H9 (cell line): ENCODE measurements at regions not wholly inside any gene's neighbourhood (a gene's known extent, or its start where the extent isn't known, plus 50 kb on each side); places are given as distances from the start of the nearest gene placed in this dataset.
A peak's percentile ranks its signal among the peaks of the same experiment; 100 is the strongest.

Experiments used
- DNase-seq: peaks from one replicate; pipeline ENCODE4 v3.0.0-alpha.2; 2017
- H2AFZ ChIP-seq: one replicate; pipeline ENCODE4 v1.6.1; 2013; ENCODE audit warnings: mild to moderate bottlenecking, low read length, control low read depth, moderate library complexity
- H2AK5ac ChIP-seq: 2 replicates; pipeline ENCODE4 v1.6.1; 2013; ENCODE audit warnings: low read length, control low read depth, mixed read lengths; ENCODE audit not compliant: insufficient read length
- H2BK120ac ChIP-seq: one replicate; pipeline ENCODE4 v1.6.1; 2013; ENCODE audit warnings: low read depth, mild to moderate bottlenecking, low read length, control low read depth, inconsistent platforms; ENCODE audit not compliant: poor library complexity, severe bottlenecking
- H2BK12ac ChIP-seq: 2 replicates; pipeline ENCODE4 v1.6.1; 2013; ENCODE audit warnings: low read length, control low read depth, mixed read lengths, low read depth; ENCODE audit not compliant: insufficient read length
- H2BK15ac ChIP-seq: 2 replicates; pipeline ENCODE4 v1.6.1; 2013; ENCODE audit warnings: low read depth, low read length, control low read depth
- H2BK20ac ChIP-seq: one replicate; pipeline ENCODE4 v1.6.1; 2013; ENCODE audit warnings: low read depth, mild to moderate bottlenecking, low read length, control low read depth, inconsistent platforms; ENCODE audit not compliant: poor library complexity, severe bottlenecking
- H2BK5ac ChIP-seq: 2 replicates; pipeline ENCODE4 v1.6.1; 2013; ENCODE audit warnings: low read length, control low read depth, mixed read lengths; ENCODE audit not compliant: insufficient read length
- H3K14ac ChIP-seq: 2 replicates; pipeline ENCODE4 v1.6.1; 2013; ENCODE audit warnings: low read length, control low read depth; ENCODE audit not compliant: insufficient read depth
- H3K18ac ChIP-seq: 2 replicates; pipeline ENCODE4 v1.6.1; 2013; ENCODE audit warnings: low read depth, mild to moderate bottlenecking, mixed read lengths, low read length, control low read depth; ENCODE audit not compliant: insufficient read length
- H3K23ac ChIP-seq: 2 replicates; pipeline ENCODE4 v1.6.1; 2013; ENCODE audit warnings: low read length, control low read depth, mixed read lengths, low read depth; ENCODE audit not compliant: insufficient read length
- H3K23me2 ChIP-seq: 2 replicates; pipeline ENCODE4 v1.6.1; 2013; ENCODE audit warnings: low read depth, mild to moderate bottlenecking, mixed read lengths, low read length, control low read depth; ENCODE audit not compliant: insufficient read length, poor library complexity, severe bottlenecking
- H3K27ac ChIP-seq: 2 replicates; pipeline ENCODE4 v1.5.1; 2013; ENCODE audit warnings: low read length, control low read depth, mixed read lengths, low read depth; ENCODE audit not compliant: insufficient read length
- H3K27me3 ChIP-seq: 2 replicates; pipeline ENCODE4 v1.6.1; 2013; ENCODE audit warnings: low read length, control low read depth, inconsistent platforms; ENCODE audit not compliant: insufficient read depth
- H3K4ac ChIP-seq: 2 replicates; pipeline ENCODE4 v1.6.1; 2013; ENCODE audit warnings: low read depth, mild to moderate bottlenecking, control low read depth, inconsistent platforms, low read length, moderate library complexity
- H3K4me1 ChIP-seq: 2 replicates; pipeline ENCODE4 v1.6.1; 2013; ENCODE audit warnings: low read length, control low read depth, inconsistent platforms; ENCODE audit not compliant: insufficient read depth
- H3K4me2 ChIP-seq: 2 replicates; pipeline ENCODE4 v1.6.1; 2013; ENCODE audit warnings: low read length, control low read depth, mixed read lengths; ENCODE audit not compliant: insufficient read length, insufficient read depth
- H3K56ac ChIP-seq: 2 replicates; pipeline ENCODE4 v1.6.1; 2013; ENCODE audit warnings: low read depth, mild to moderate bottlenecking, mixed read lengths, low read length, control low read depth; ENCODE audit not compliant: insufficient read length
- H3K79me1 ChIP-seq: 2 replicates; pipeline ENCODE4 v1.6.1; 2013; ENCODE audit warnings: low read depth, mild to moderate bottlenecking, moderate library complexity, low read length, control low read depth, inconsistent platforms; ENCODE audit not compliant: insufficient read depth, poor library complexity, severe bottlenecking
- H3K79me2 ChIP-seq: 2 replicates; pipeline ENCODE4 v1.6.1; 2013; ENCODE audit warnings: low read length, control low read depth, inconsistent platforms; ENCODE audit not compliant: insufficient read depth
- H3K9ac ChIP-seq: 2 replicates; pipeline ENCODE4 v1.6.1; 2013; ENCODE audit warnings: low read length, control low read depth, mixed read lengths; ENCODE audit not compliant: insufficient read length; ENCODE audit errors: extremely low read depth
- H3K9me3 ChIP-seq: one replicate; pipeline ENCODE4 v1.6.1; 2013; ENCODE audit warnings: low read depth, low read length, inconsistent platforms; ENCODE audit not compliant: control insufficient read depth
- H3T11ph ChIP-seq: one replicate; pipeline ENCODE4 v1.6.1; 2013; ENCODE audit warnings: mild to moderate bottlenecking, low read length, control low read depth, inconsistent platforms
- H4K20me1 ChIP-seq: one replicate; pipeline ENCODE4 v1.6.1; 2013; ENCODE audit not compliant: control insufficient read depth, insufficient read length, insufficient read depth
- H4K5ac ChIP-seq: 2 replicates; pipeline ENCODE4 v1.6.1; 2013; ENCODE audit warnings: low read depth, mild to moderate bottlenecking, mixed read lengths, low read length, control low read depth; ENCODE audit not compliant: insufficient read length
- H4K8ac ChIP-seq: replicated peaks from 2 replicates; pipeline ENCODE4 v1.6.1; 2013; ENCODE audit warnings: low read length, control low read depth, mixed read lengths, low read depth; ENCODE audit not compliant: insufficient read length
- H4K91ac ChIP-seq: 2 replicates; pipeline ENCODE4 v1.6.1; 2013; ENCODE audit warnings: low read depth, mild to moderate bottlenecking, moderate library complexity, mixed read lengths, low read length, control low read depth; ENCODE audit not compliant: insufficient read length
- H3K27ac Mint-ChIP-seq, 3 experiments: 2 replicates in 2 of 3; 3 replicates in 1 of 3; pipeline ENCODE4 v1.8.0; 2020 to 2021; ENCODE audit warnings: mixed read lengths in 3 of 3, mild to moderate bottlenecking in 1 of 3, moderate library complexity in 1 of 3
- H3K27me3 Mint-ChIP-seq: 2 replicates; pipeline ENCODE4 v1.8.0; 2021; ENCODE audit warnings: low read depth, mild to moderate bottlenecking, moderate library complexity, mixed read lengths
- H3K36me3 Mint-ChIP-seq, 3 experiments: 2 replicates in 2 of 3; 3 replicates in 1 of 3; pipeline ENCODE4 v1.8.0; 2020 to 2021; ENCODE audit warnings: low read depth in 3 of 3, mixed read lengths in 3 of 3; ENCODE audit not compliant: insufficient read depth in 1 of 3
- H3K4me1 Mint-ChIP-seq, 2 experiments: 2 replicates each; pipeline ENCODE4 v1.8.0; 2020; ENCODE audit warnings: mixed read lengths in 2 of 2
- H3K4me3 Mint-ChIP-seq, 2 experiments: 2 replicates in 1 of 2; 3 replicates in 1 of 2; pipeline ENCODE4 v1.8.0; 2020 to 2021; ENCODE audit warnings: mild to moderate bottlenecking in 2 of 2, mixed read lengths in 2 of 2, moderate library complexity in 1 of 2
- H3K9me3 Mint-ChIP-seq, 2 experiments: 2 replicates in 1 of 2; 3 replicates in 1 of 2; pipeline ENCODE4 v1.8.0; 2020; ENCODE audit warnings: mild to moderate bottlenecking in 2 of 2, mixed read lengths in 2 of 2, moderate library complexity in 1 of 2
- WGBS: extraction: QIAGEN DNeasy Blood & Tissue Kit; methylation state at CpG from one replicate; pipeline ENCODE4 v1.1.7; 2013; ENCODE audit warnings: missing lambda C conversion rate, low lambda C conversion rate, mixed read lengths; ENCODE audit not compliant: insufficient read length; ENCODE audit errors: extremely low coverage; 5-methylcytosine and 5-hydroxymethylcytosine counted together
- TF ChIP-seq, protein P1 (sequence below): fragments of 200-600 bp; sonication (generic); conservative IDR thresholded peaks from 3 replicates; pipeline ENCODE4 v1.8.0; 2021; ENCODE audit warnings: antibody characterized with exemption, mild to moderate bottlenecking

DNA sequence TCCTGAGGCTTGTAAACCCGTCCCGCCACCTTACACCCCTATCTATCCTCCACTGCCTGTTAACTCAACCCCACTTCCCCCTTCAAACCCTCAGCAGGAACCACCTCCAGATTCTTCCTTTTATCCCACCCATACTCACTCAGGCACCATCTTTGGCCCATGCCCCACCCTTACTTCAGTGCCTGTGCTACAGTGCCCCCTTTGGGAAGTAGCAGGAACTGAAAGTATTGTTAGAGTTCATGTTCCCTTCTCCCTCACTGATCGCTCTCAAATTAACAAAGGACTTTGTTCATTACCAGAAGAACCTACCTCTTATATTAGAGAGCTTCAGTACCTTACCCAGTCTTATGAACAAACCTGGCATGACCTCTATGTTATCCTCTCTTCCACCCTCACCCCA lies 92.2 kb upstream of the MOCS2 start:
- no peak overlapping the region for H3K27ac Mint-ChIP-seq
- H3K4me2 ChIP-seq = no peak overlapping the region
- H3K36me3 Mint-ChIP-seq = no peaks in the 10 kb centered on the region
- H3K27me3 ChIP-seq = no peaks in the 10 kb centered on the region
- H3K9me3 ChIP-seq = no peaks in the 10 kb centered on the region
- H2AK5ac ChIP-seq = no peak overlapping the region
- no peaks in the 10 kb centered on the region for H3K23me2 ChIP-seq
- H4K5ac ChIP-seq = no peak overlapping the region
- no peak overlapping the region for H3K27ac ChIP-seq
- no peaks in the 10 kb centered on the region for H3K4me1 Mint-ChIP-seq
- no peak overlapping the region for H2BK5ac ChIP-seq
- H4K8ac ChIP-seq = no peak overlapping the region
- H3K4ac ChIP-seq = no peak overlapping the region
- H2BK15ac ChIP-seq = no peak overlapping the region
- no peak overlapping the region for H3K18ac ChIP-seq
- no peak overlapping the region for H2BK12ac ChIP-seq
- no peak overlapping the region for H2AFZ ChIP-seq
- no peak overlapping the region for H4K91ac ChIP-seq
- no peak overlapping the region for H3K9ac ChIP-seq
- H3K9me3 Mint-ChIP-seq = peaks cover 2 to 4% of the 10 kb centered on the region in 2 experiments; a peak in 2 of 5 replicates
- no peak for DNase-seq
- H2BK120ac ChIP-seq = no peak overlapping the region
- no peaks in the 10 kb centered on the region for H3K27me3 Mint-ChIP-seq
- H3K14ac ChIP-seq = no peak overlapping the region
- no peaks in the 10 kb centered on the region for H4K20me1 ChIP-seq
- no peak overlapping the region for H3T11ph ChIP-seq
- H3K79me2 ChIP-seq = no peaks in the 10 kb centered on the region
- no peak overlapping the region for H3K23ac ChIP-seq
- WGBS = no CpG with 5 or more reads among the region's 3 CpGs
- TF ChIP-seq, protein P1, sequence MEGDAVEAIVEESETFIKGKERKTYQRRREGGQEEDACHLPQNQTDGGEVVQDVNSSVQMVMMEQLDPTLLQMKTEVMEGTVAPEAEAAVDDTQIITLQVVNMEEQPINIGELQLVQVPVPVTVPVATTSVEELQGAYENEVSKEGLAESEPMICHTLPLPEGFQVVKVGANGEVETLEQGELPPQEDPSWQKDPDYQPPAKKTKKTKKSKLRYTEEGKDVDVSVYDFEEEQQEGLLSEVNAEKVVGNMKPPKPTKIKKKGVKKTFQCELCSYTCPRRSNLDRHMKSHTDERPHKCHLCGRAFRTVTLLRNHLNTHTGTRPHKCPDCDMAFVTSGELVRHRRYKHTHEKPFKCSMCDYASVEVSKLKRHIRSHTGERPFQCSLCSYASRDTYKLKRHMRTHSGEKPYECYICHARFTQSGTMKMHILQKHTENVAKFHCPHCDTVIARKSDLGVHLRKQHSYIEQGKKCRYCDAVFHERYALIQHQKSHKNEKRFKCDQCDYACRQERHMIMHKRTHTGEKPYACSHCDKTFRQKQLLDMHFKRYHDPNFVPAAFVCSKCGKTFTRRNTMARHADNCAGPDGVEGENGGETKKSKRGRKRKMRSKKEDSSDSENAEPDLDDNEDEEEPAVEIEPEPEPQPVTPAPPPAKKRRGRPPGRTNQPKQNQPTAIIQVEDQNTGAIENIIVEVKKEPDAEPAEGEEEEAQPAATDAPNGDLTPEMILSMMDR = peak; percentile 63
- H3K4me3 Mint-ChIP-seq = no peak overlapping the region
- H3K4me1 ChIP-seq = no peaks in the 10 kb centered on the region
- no peak overlapping the region for H2BK20ac ChIP-seq
- H3K56ac ChIP-seq = no peak overlapping the region
- no peaks in the 10 kb centered on the region for H3K79me1 ChIP-seq
